ENCODE measurements at regions not wholly inside any gene's neighbourhood (a gene's known extent, or its start where the extent isn't known, plus 50 kb on each side); places are given as distances from the start of the nearest gene placed in this dataset.

DNA sequence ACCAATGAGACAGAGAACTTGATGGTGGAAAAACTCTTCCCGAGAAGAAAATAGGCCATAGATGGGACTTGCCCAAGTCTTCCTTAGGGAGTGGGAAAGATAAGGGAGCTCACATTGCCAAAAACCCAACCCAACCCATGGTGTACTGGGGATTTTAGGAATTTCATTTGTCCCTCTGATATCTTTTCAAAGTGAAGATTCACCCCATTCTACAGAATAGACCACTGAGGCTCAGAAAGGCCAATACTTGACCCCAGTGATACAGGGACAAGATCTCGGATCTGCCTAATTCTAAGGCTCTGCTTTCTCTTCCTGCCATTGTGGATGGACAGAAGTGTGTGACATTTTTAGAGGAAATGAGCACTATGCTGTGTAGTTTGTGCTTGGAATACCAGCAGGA, 159.0 kb downstream of the MYCN start:
- Histone ChIP-seq H4K5ac (ENCODE audit: insufficient read length, low read depth, low read length) (no peak overlapping the region), H3K18ac (ENCODE audit: extremely low read depth, low read length) (no peak overlapping the region), H2BK12ac (ENCODE audit: low read depth, low read length) (no peak overlapping the region; the same call in 1 of the 2 replicates), H3K4ac (replicated peaks; ENCODE audit: insufficient read length, low read depth, low read length) (no peak overlapping the region), H3K36me3 (ENCODE audit: control insufficient read depth in 2 of 4, insufficient read depth in 4 of 4, low read length in 3 of 4) (no peaks in the 10 kb centered on the region), H4K20me1 (replicated peaks in 1 of 2; ENCODE audit: control insufficient read depth in 1 of 2, insufficient read depth in 2 of 2, low read length in 2 of 2) (no peaks in the 10 kb centered on the region), H2AFZ (ENCODE audit: low read length) (no peak overlapping the region), H2BK120ac (replicated peaks; ENCODE audit: low read depth, low read length) (no peak overlapping the region), H3K27me3 (replicated peaks in 1 of 4; ENCODE audit: control insufficient read depth in 3 of 4, extremely low read depth in 1 of 4, insufficient read depth in 3 of 4, low read length in 3 of 4) (no peaks in the 10 kb centered on the region), H3K79me2 (ENCODE audit: control insufficient read depth in 1 of 2, insufficient read depth in 2 of 2, low read length in 2 of 2) (no peaks in the 10 kb centered on the region), H3K23ac (ENCODE audit: insufficient read length) (no peak overlapping the region), H4K8ac (ENCODE audit: extremely low read depth, insufficient read depth, low read length) (no peak overlapping the region), H3K4me3 (ENCODE audit: extremely low read depth in 1 of 4, insufficient read depth in 2 of 4, low read depth in 3 of 4, low read length in 4 of 4) (no peak overlapping the region), H3K9me3 (ENCODE audit: insufficient read depth in 2 of 2, low read depth in 1 of 2, low read length in 1 of 2) (no peaks in the 10 kb centered on the region), H3K23me2 (ENCODE audit: low read depth, low read length) (no peaks in the 10 kb centered on the region), H2BK20ac (ENCODE audit: low read length) (peak overlapping the region; percentile 88), H3K9ac (replicated peaks in 1 of 4; ENCODE audit: extremely low read depth in 1 of 4, low read depth in 3 of 4, low read length in 3 of 4) (no peak overlapping the region), H2BK15ac (ENCODE audit: low read length) (no peak overlapping the region), H3K4me2 (ENCODE audit: insufficient read depth in 1 of 2, low read depth in 2 of 2, low read length in 2 of 2) (no peak overlapping the region), H2BK5ac (ENCODE audit: low read depth, low read length) (no peak overlapping the region), H3K27ac (ENCODE audit: low read depth, low read length) (no peak overlapping the region), H4K91ac (replicated peaks; ENCODE audit: insufficient read length, low read length) (no peak overlapping the region), H3K79me1 (ENCODE audit: low read depth, low read length) (no peaks in the 10 kb centered on the region), H3K56ac (replicated peaks; ENCODE audit: insufficient read length, low read depth, low read length) (no peak overlapping the region), H3K14ac (ENCODE audit: insufficient read length) (no peak overlapping the region), H2AK5ac (ENCODE audit: low read depth, low read length) (no peak overlapping the region), H3K4me1 (replicated peaks in 1 of 4; ENCODE audit: control insufficient read depth in 3 of 4, insufficient read depth in 4 of 4, low read length in 3 of 4) (peaks cover 13 to 18% (median 15%) of the 10 kb centered on the region in 4 experiments)
- 84% methylated on average over 2 of the region's 2 CpGs; no CpG with 5 or more reads in 1 of the 2 experiments for WGBS, 2 experiments (ENCODE audit: extremely low coverage in 1 of 2, insufficient coverage in 1 of 2, insufficient read length in 1 of 2, insufficient replicate concordance in 2 of 2, low coverage in 1 of 2, low lambda C conversion rate in 2 of 2, missing lambda C conversion rate in 1 of 2)
- CTCF ChIA-PET (ENCODE audit: partially characterized antibody), result interaction anchor here (0.8 kb wide), 1 partner anchor 409 kb away, joined by 3 read pairs; no protein-coding TSS in a partner anchor
- TF ChIP-seq CEBPB (IDR thresholded peaks at IDR 0.05; ENCODE audit: low read depth, low read length) (no peak), SP1 (IDR thresholded peaks at IDR 0.05; ENCODE audit: low read depth, low read length) (no peak), EGR1 (IDR thresholded peaks at IDR 0.05; ENCODE audit: borderline replicate concordance, low read depth, low read length) (no peak)
- TF ChIP-seq, protein P1, sequence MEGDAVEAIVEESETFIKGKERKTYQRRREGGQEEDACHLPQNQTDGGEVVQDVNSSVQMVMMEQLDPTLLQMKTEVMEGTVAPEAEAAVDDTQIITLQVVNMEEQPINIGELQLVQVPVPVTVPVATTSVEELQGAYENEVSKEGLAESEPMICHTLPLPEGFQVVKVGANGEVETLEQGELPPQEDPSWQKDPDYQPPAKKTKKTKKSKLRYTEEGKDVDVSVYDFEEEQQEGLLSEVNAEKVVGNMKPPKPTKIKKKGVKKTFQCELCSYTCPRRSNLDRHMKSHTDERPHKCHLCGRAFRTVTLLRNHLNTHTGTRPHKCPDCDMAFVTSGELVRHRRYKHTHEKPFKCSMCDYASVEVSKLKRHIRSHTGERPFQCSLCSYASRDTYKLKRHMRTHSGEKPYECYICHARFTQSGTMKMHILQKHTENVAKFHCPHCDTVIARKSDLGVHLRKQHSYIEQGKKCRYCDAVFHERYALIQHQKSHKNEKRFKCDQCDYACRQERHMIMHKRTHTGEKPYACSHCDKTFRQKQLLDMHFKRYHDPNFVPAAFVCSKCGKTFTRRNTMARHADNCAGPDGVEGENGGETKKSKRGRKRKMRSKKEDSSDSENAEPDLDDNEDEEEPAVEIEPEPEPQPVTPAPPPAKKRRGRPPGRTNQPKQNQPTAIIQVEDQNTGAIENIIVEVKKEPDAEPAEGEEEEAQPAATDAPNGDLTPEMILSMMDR (IDR thresholded peaks at IDR 0.05; ENCODE audit: control extremely low read depth in 1 of 3, insufficient read depth in 1 of 3, low read depth in 1 of 3, low read length in 3 of 3), result no peak
- FAIRE-seq (no peak), DNase-seq (ENCODE audit: low read depth in 1 of 2, low spot score in 2 of 2) (no peak)
- POLR2A ChIA-PET (ENCODE audit: partially characterized antibody), result no interaction called here

All from H1 (cell line).